Sigmoid colon (tissue), 4 donors: ENCODE measurements at regions not wholly inside any gene's neighbourhood (a gene's known extent, or its start where the extent isn't known, plus 50 kb on each side); places are given as distances from the start of the nearest gene placed in this dataset.

Experiments used
- CTCF ChIP-seq, 4 experiments: fragments of 450-650 bp in 3 of 4; fragments of 200-600 bp in 1 of 4; IDR thresholded peaks; one replicate each; pipeline ENCODE4 v1.5.1; 2016 to 2019; ENCODE audit warnings: antibody characterized with exemption in 4 of 4, mild to moderate bottlenecking in 3 of 4, moderate library complexity in 2 of 4
- POLR2A ChIP-seq, 2 donors: fragments of 450-650 bp; IDR thresholded peaks; one replicate each; pipeline ENCODE4 v1.6.1; 2016; ENCODE audit warnings: antibody characterized with exemption in 2 of 2, mild to moderate bottlenecking in 2 of 2, moderate library complexity in 2 of 2
- POLR2AphosphoS5 ChIP-seq, 4 donors: sonication (generic); formaldehyde crosslinking; IDR thresholded peaks; one replicate each; pipeline ENCODE4 v1.6.1; 2017; ENCODE audit warnings: antibody characterized with exemption in 4 of 4

- no peak for TF ChIP-seq CTCF (IDR thresholded peaks at IDR 0.05)
- TF ChIP-seq POLR2A (IDR thresholded peaks at IDR 0.05): no peak
- TF ChIP-seq POLR2AphosphoS5 (IDR thresholded peaks at IDR 0.05): no peak
Observed at GRCh38 chr5:58255386-58255785, 204.5 kb downstream of the PLK2 start.
